Gastroesophageal sphincter (tissue), 4 donors: ENCODE measurements at regions not wholly inside any gene's neighbourhood (a gene's known extent, or its start where the extent isn't known, plus 50 kb on each side); places are given as distances from the start of the nearest gene placed in this dataset.

Experiments
- ATAC-seq: fragments of 150-250 bp; one replicate; pipeline ENCODE4 v1.9.1; 2016; ENCODE audit warnings: mild to moderate bottlenecking, moderate library complexity
- H3K27ac ChIP-seq, 4 donors: fragments of 200-600 bp; sonication (generic) in 3 of 4; 1 replicate in 3 of 4; 2 replicates in 1 of 4; pipeline ENCODE4 v1.5.1; 2016 to 2019
- H3K27me3 ChIP-seq: fragments of 200-600 bp; sonication (generic); one replicate; pipeline ENCODE4 v1.5.1; 2019
- H3K36me3 ChIP-seq, 2 donors: fragments of 200-600 bp; sonication (generic); one replicate each; pipeline ENCODE4 v1.5.1; 2019; ENCODE audit warnings: control low read depth in 1 of 2
- H3K4me1 ChIP-seq, 3 donors: fragments of 200-600 bp; sonication (generic); 1 replicate in 2 of 3; 2 replicates in 1 of 3; pipeline ENCODE4 v1.5.1; 2016 to 2019; ENCODE audit warnings: control low read depth in 2 of 3
- H3K4me3 ChIP-seq, 2 donors: fragments of 200-600 bp; sonication (generic); one replicate each; pipeline ENCODE4 v1.5.1; 2019; ENCODE audit warnings: mild to moderate bottlenecking in 1 of 2, moderate library complexity in 1 of 2
- H3K9me3 ChIP-seq, 3 donors: fragments of 200-600 bp; sonication (generic); one replicate each; pipeline ENCODE4 v1.5.1; 2017 to 2019; ENCODE audit warnings: control low read depth in 2 of 3
- CTCF ChIP-seq, 4 experiments: fragments of 200-600 bp in 2 of 4; fragments of 450-650 bp in 2 of 4; sonication (generic) in 1 of 4; IDR thresholded peaks; one replicate each; pipeline ENCODE4 v1.5.1; 2017 to 2019; ENCODE audit warnings: antibody characterized with exemption in 4 of 4, mild to moderate bottlenecking in 2 of 4, moderate library complexity in 2 of 4
- EP300 ChIP-seq: sonication (generic); formaldehyde crosslinking; IDR thresholded peaks from one replicate; pipeline ENCODE4 v1.6.1; 2017; ENCODE audit warnings: antibody characterized with exemption, mild to moderate bottlenecking
- POLR2A ChIP-seq, 2 donors: fragments of 450-650 bp; IDR thresholded peaks; one replicate each; pipeline ENCODE4 v1.6.1; 2017; ENCODE audit warnings: antibody characterized with exemption in 2 of 2, mild to moderate bottlenecking in 2 of 2, moderate library complexity in 1 of 2
- POLR2AphosphoS5 ChIP-seq: sonication (generic); formaldehyde crosslinking; IDR thresholded peaks from one replicate; pipeline ENCODE4 v1.6.1; 2017; ENCODE audit warnings: antibody characterized with exemption
- WGBS, 2 donors: methylation state at CpG; one replicate each; pipeline ENCODE4 v1.1.5; 2018; ENCODE audit warnings: low coverage in 1 of 2; 5-methylcytosine and 5-hydroxymethylcytosine counted together

DNA sequence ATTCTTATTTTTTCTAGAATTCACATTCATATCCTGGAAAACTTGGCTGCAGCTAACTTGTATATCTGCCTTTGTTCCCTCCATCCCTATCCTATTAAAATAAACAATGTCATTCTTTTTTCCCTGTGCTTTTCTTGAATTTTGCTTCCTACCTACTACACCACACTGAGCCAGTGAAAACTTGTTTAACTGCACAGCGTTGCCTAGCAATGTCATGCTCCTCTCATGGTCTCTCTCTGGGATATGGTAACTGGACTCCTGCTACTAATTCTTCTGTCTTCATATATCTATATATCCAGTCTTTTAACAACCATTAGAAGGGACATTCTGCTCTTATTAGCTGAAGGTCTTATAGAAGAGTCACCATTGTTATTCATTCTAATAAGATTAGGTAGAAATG, 434.4 kb downstream of the METTL15 start:
- TF ChIP-seq POLR2AphosphoS5 (no peak), EP300 (no peak), POLR2A (IDR thresholded peaks at IDR 0.05) (no peak), CTCF (IDR thresholded peaks at IDR 0.05) (no peak)
- Histone ChIP-seq H3K36me3 (no peaks in the 10 kb centered on the region), H3K9me3 (no peaks in the 10 kb centered on the region), H3K4me3 (no peak overlapping the region), H3K27ac (no peak overlapping the region), H3K4me1 (no peaks in the 10 kb centered on the region), H3K27me3 (no peaks in the 10 kb centered on the region)
- ATAC-seq = no peak
- 67 to 83% methylated on average over 1 of the region's 1 CpG for WGBS, 2 donors

GRCh38 chr11:28539239-28540030, 431.2 kb downstream of the METTL15 start:
- TF ChIP-seq POLR2AphosphoS5 (no peak), CTCF (IDR thresholded peaks at IDR 0.05) (no peak), POLR2A (IDR thresholded peaks at IDR 0.05) (no peak), EP300 (no peak)
- H3K27ac ChIP-seq = no peak overlapping the region
- 77 to 82% methylated on average over 2 of the region's 2 CpGs for WGBS, 2 donors
- H3K27me3 ChIP-seq = no peaks in the 10 kb centered on the region
- H3K36me3 ChIP-seq = no peaks in the 10 kb centered on the region
- H3K9me3 ChIP-seq = no peaks in the 10 kb centered on the region
- no peak for ATAC-seq
- no peak overlapping the region for H3K4me3 ChIP-seq
- no peaks in the 10 kb centered on the region for H3K4me1 ChIP-seq

GRCh38 chr11:28537822-28538221, 429.6 kb downstream of the METTL15 start:
- no peaks in the 10 kb centered on the region for H3K4me1 ChIP-seq
- H3K4me3 ChIP-seq = no peak overlapping the region
- no peaks in the 10 kb centered on the region for H3K9me3 ChIP-seq
- TF ChIP-seq EP300 (no peak), POLR2A (IDR thresholded peaks at IDR 0.05) (no peak), CTCF (IDR thresholded peaks at IDR 0.05) (no peak), POLR2AphosphoS5 (no peak)
- no peaks in the 10 kb centered on the region for H3K36me3 ChIP-seq
- H3K27ac ChIP-seq = no peak overlapping the region
- no peaks in the 10 kb centered on the region for H3K27me3 ChIP-seq
- no peak for ATAC-seq

DNA sequence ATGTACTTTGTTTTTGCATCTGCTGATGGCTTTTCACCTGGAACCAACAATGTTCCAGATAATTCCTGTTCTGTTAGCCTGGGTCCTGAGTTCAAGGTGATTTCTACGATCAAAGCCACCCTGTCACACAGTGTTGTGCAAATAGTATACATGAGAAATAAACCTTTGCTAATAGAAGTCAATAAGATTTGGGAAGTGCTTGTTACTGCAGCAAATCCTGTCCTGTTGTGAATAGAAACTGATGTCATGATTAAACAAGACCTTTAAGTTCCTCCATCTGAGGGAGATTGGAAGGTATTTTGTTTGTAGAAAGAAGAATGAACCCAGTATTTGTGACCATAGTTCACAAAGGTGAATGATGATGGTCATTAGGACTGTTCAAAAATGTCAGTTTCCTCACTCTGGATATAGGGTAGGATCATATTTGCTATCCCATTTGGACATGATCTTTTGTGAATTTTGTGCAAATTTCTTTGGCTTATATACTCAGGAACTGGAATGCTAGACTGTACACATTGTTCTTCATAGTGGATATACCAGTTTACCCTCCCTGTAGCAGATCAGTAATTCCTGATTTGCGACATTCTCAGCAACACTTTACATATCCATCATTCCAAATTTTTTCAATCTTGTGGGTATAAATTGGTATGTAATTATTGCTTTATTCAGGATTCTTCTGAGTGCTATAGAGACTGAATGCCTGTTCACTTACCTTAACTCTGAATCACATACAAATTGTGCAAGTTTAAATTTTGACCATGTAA, 428.5 kb downstream of the METTL15 start:
- H3K9me3 ChIP-seq = no peaks in the 10 kb centered on the region
- no peak overlapping the region for H3K27ac ChIP-seq
- no peaks in the 10 kb centered on the region for H3K27me3 ChIP-seq
- H3K4me3 ChIP-seq = no peak overlapping the region
- TF ChIP-seq POLR2A (IDR thresholded peaks at IDR 0.05) (no peak), CTCF (IDR thresholded peaks at IDR 0.05) (no peak), POLR2AphosphoS5 (no peak), EP300 (no peak)
- H3K36me3 ChIP-seq = no peaks in the 10 kb centered on the region
- no peaks in the 10 kb centered on the region for H3K4me1 ChIP-seq
- ATAC-seq = no peak
- WGBS, 2 donors = 89 to 93% methylated on average over 2 of the region's 2 CpGs

DNA sequence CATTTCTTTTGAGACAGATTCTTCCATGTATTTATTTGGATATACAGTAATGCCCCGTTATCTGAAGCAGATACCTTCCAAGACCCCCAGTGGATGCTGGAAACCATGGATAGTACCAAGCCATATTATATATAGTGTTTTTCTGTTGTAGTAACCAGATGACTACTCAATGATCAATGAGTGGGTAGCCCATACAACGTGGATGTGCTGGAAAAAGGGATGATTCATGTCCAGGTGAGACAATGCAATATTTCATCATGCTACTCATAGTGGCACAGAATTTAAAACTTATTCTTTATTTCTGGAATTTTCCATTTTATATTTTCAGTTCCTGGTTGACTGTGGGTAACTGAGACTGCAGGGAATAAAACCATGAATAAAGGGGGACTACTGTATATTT, 427.5 kb downstream of the METTL15 start:
- Histone ChIP-seq H3K36me3 (no peaks in the 10 kb centered on the region), H3K4me3 (no peak overlapping the region), H3K27me3 (no peaks in the 10 kb centered on the region), H3K27ac (no peak overlapping the region), H3K9me3 (no peaks in the 10 kb centered on the region), H3K4me1 (no peaks in the 10 kb centered on the region)
- 59 to 68% methylated on average over 2 of the region's 2 CpGs for WGBS, 2 donors
- no peak for TF ChIP-seq POLR2A (IDR thresholded peaks at IDR 0.05)
- no peak for TF ChIP-seq POLR2AphosphoS5
- TF ChIP-seq CTCF (IDR thresholded peaks at IDR 0.05) = no peak
- no peak for TF ChIP-seq EP300
- no peak for ATAC-seq
